CD4-positive, alpha-beta T cell treated with Interleukin-15 for 4 hours (primary cell): ENCODE measurements at regions not wholly inside any gene's neighbourhood (a gene's known extent, or its start where the extent isn't known, plus 50 kb on each side); places are given as distances from the start of the nearest gene placed in this dataset.

Experiments used
- DNase-seq: peaks from one replicate; pipeline ENCODE4 v3.0.0-alpha.2; 2020; ENCODE audit warnings: low spot score

GRCh38 chr10:44028384-44029137 lies 356.3 kb downstream of the CXCL12 start:
- no peak for DNase-seq

- DNase-seq: no peak
Measured at GRCh38 chr10:44024356-44025116, 360.4 kb downstream of the CXCL12 start.

- no peak for DNase-seq
Measured at GRCh38 chr10:44023517-44023916, 361.4 kb downstream of the CXCL12 start.

GRCh38 chr10:44022203-44022602 lies 362.7 kb downstream of the CXCL12 start:
- no peak for DNase-seq

- no peak for DNase-seq
Measured at GRCh38 chr10:44020322-44021111, 364.4 kb downstream of the CXCL12 start.

- DNase-seq: no peak
Measured at GRCh38 chr10:44017483-44018145, 367.3 kb downstream of the CXCL12 start.

- DNase-seq: no peak
Measured at GRCh38 chr10:44016589-44017482, 368.1 kb downstream of the CXCL12 start.

GRCh38 chr10:44015702-44016500 lies 367.2 kb upstream of the ZNF32 start:
- DNase-seq: no peak

GRCh38 chr10:44014644-44015250 lies 366.1 kb upstream of the ZNF32 start:
- no peak for DNase-seq

GRCh38 chr10:44013981-44014380 lies 365.3 kb upstream of the ZNF32 start:
- DNase-seq: no peak

- no peak for DNase-seq
Measured at GRCh38 chr10:44012921-44013320, 364.2 kb upstream of the ZNF32 start.

GRCh38 chr10:44011603-44011981 lies 362.9 kb upstream of the ZNF32 start:
- no peak for DNase-seq

GRCh38 chr10:44010873-44011602 lies 362.4 kb upstream of the ZNF32 start:
- no peak for DNase-seq

GRCh38 chr10:44009891-44010632 lies 361.4 kb upstream of the ZNF32 start:
- no peak for DNase-seq

GRCh38 chr10:44008917-44009709 lies 360.4 kb upstream of the ZNF32 start:
- no peak for DNase-seq

GRCh38 chr10:44008270-44008916 lies 359.7 kb upstream of the ZNF32 start:
- no peak for DNase-seq

GRCh38 chr10:44006771-44007170 lies 358.1 kb upstream of the ZNF32 start:
- DNase-seq: no peak
